ENCODE measurements at regions not wholly inside any gene's neighbourhood (a gene's known extent, or its start where the extent isn't known, plus 50 kb on each side); places are given as distances from the start of the nearest gene placed in this dataset.

- TF ChIP-seq CTCF (IDR thresholded peaks at IDR 0.05) (no peak), POLR2A (IDR thresholded peaks at IDR 0.05) (no peak)
These were observed 568.6 kb downstream of the ETNK1 start for GRCh38 chr12:23193552-23193951.
